Trophoblast cell (in vitro differentiated cells and primary cell): ENCODE measurements at regions not wholly inside any gene's neighbourhood (a gene's known extent, or its start where the extent isn't known, plus 50 kb on each side); places are given as distances from the start of the nearest gene placed in this dataset.

Experiments used
- DNase-seq, 2 donors: peaks; one replicate each; pipeline ENCODE4 v3.0.0-alpha.2; 2016
- H2AFZ ChIP-seq: 2 replicates; pipeline ENCODE4 v1.6.1; 2013; ENCODE audit warnings: low read length, moderate library complexity, mild to moderate bottlenecking; ENCODE audit not compliant: insufficient read depth, poor library complexity
- H2AK5ac ChIP-seq: 2 replicates; pipeline ENCODE4 v1.6.1; 2013; ENCODE audit warnings: mild to moderate bottlenecking, low read length
- H2BK120ac ChIP-seq: 2 replicates; pipeline ENCODE4 v1.6.1; 2013; ENCODE audit warnings: low read length, mild to moderate bottlenecking, moderate library complexity; ENCODE audit not compliant: insufficient read depth, poor library complexity
- H2BK12ac ChIP-seq: 2 replicates; pipeline ENCODE4 v1.6.1; 2013; ENCODE audit warnings: mild to moderate bottlenecking, low read length, moderate library complexity
- H2BK5ac ChIP-seq: 2 replicates; pipeline ENCODE4 v1.6.1; 2013; ENCODE audit warnings: low read length, low read depth, moderate library complexity, mild to moderate bottlenecking; ENCODE audit not compliant: poor library complexity
- H3K14ac ChIP-seq: 2 replicates; pipeline ENCODE4 v1.6.1; 2013; ENCODE audit warnings: mild to moderate bottlenecking, low read length
- H3K18ac ChIP-seq: 2 replicates; pipeline ENCODE4 v1.6.1; 2013; ENCODE audit warnings: mild to moderate bottlenecking, low read length
- H3K23ac ChIP-seq: 2 replicates; pipeline ENCODE4 v1.6.1; 2013; ENCODE audit warnings: low read length
- H3K27ac ChIP-seq: 2 replicates; pipeline ENCODE4 v1.5.1; 2013; ENCODE audit warnings: low read depth, mild to moderate bottlenecking, inconsistent platforms, low read length, moderate library complexity
- H3K27me3 ChIP-seq: 2 replicates; pipeline ENCODE4 v1.6.1; 2013; ENCODE audit warnings: inconsistent platforms, mild to moderate bottlenecking, low read length, moderate library complexity; ENCODE audit not compliant: insufficient read depth
- H3K36me3 ChIP-seq, 2 experiments: 1 replicate in 1 of 2; 2 replicates in 1 of 2; pipeline ENCODE4 v1.6.1; 2013; ENCODE audit warnings: low read length in 2 of 2, mild to moderate bottlenecking in 2 of 2, moderate library complexity in 1 of 2; ENCODE audit not compliant: insufficient read depth in 2 of 2, control insufficient read depth in 1 of 2
- H3K4ac ChIP-seq: 2 replicates; pipeline ENCODE4 v1.6.1; 2013; ENCODE audit warnings: low read depth, mild to moderate bottlenecking, low read length, moderate library complexity
- H3K4me1 ChIP-seq, 2 experiments: 1 replicate in 1 of 2; 2 replicates in 1 of 2; pipeline ENCODE4 v1.6.1; 2013; ENCODE audit warnings: low read length in 2 of 2, mild to moderate bottlenecking in 2 of 2, moderate library complexity in 1 of 2; ENCODE audit not compliant: insufficient read depth in 2 of 2, control insufficient read depth in 1 of 2
- H3K4me2 ChIP-seq: 2 replicates; pipeline ENCODE4 v1.6.1; 2013; ENCODE audit warnings: inconsistent platforms, mild to moderate bottlenecking, low read length, moderate library complexity
- H3K4me3 ChIP-seq: 2 replicates; pipeline ENCODE4 v1.5.1; 2013; ENCODE audit warnings: mild to moderate bottlenecking, low read depth, low read length, inconsistent platforms
- H3K79me1 ChIP-seq: one replicate; pipeline ENCODE4 v1.6.1; 2013; ENCODE audit warnings: low read length
- H3K79me2 ChIP-seq: 2 replicates; pipeline ENCODE4 v1.6.1; 2013; ENCODE audit warnings: low read length, mild to moderate bottlenecking; ENCODE audit not compliant: control insufficient read depth, insufficient read depth, poor library complexity
- H3K9ac ChIP-seq: 2 replicates; pipeline ENCODE4 v1.6.1; 2013; ENCODE audit warnings: mild to moderate bottlenecking, low read length
- H3K9me3 ChIP-seq: 2 replicates; pipeline ENCODE4 v1.6.1; 2013; ENCODE audit warnings: low read depth, mild to moderate bottlenecking, control low read depth, inconsistent platforms, low read length; ENCODE audit not compliant: insufficient read depth
- H4K12ac ChIP-seq: 2 replicates; pipeline ENCODE4 v1.6.1; 2013; ENCODE audit warnings: low read depth, mild to moderate bottlenecking, low read length, moderate library complexity
- H4K8ac ChIP-seq: 2 replicates; pipeline ENCODE4 v1.6.1; 2013; ENCODE audit warnings: low read depth, mild to moderate bottlenecking, low read length, moderate library complexity
- H4K91ac ChIP-seq: one replicate; pipeline ENCODE4 v1.6.1; 2013; ENCODE audit warnings: low read depth, mild to moderate bottlenecking, low read length, moderate library complexity
- WGBS: extraction: QIAGEN DNeasy Blood & Tissue Kit; methylation state at CpG from one replicate; pipeline ENCODE4 v1.1.7; 2013; ENCODE audit warnings: missing lambda C conversion rate; ENCODE audit not compliant: insufficient read length, insufficient coverage; ENCODE audit errors: extremely low coverage; 5-methylcytosine and 5-hydroxymethylcytosine counted together

GRCh38 chr6:153218184-153218792, 87.2 kb upstream of the RGS17 start:
- no peak overlapping the region for H3K4me2 ChIP-seq
- H3K36me3 ChIP-seq: no peaks in the 10 kb centered on the region
- no peak overlapping the region for H4K91ac ChIP-seq
- H2BK12ac ChIP-seq: no peak overlapping the region
- no peak overlapping the region for H3K18ac ChIP-seq
- H2BK5ac ChIP-seq: no peak overlapping the region
- no peak for DNase-seq
- no peak overlapping the region for H3K9ac ChIP-seq
- H3K9me3 ChIP-seq: no peaks in the 10 kb centered on the region
- no peak overlapping the region for H4K8ac ChIP-seq
- H3K14ac ChIP-seq: no peak overlapping the region
- H3K4ac ChIP-seq: no peak overlapping the region
- no peak overlapping the region for H2AK5ac ChIP-seq
- no peak overlapping the region for H3K27ac ChIP-seq
- no peak overlapping the region for H4K12ac ChIP-seq
- H2BK120ac ChIP-seq: no peak overlapping the region
- no peak overlapping the region for H2AFZ ChIP-seq
- 100% methylated on average over 1 of the region's 3 CpGs for WGBS
- H3K4me3 ChIP-seq: no peak overlapping the region
- no peaks in the 10 kb centered on the region for H3K4me1 ChIP-seq
- H3K79me1 ChIP-seq: no peaks in the 10 kb centered on the region
- no peak overlapping the region for H3K23ac ChIP-seq
- no peaks in the 10 kb centered on the region for H3K79me2 ChIP-seq
- H3K27me3 ChIP-seq: no peaks in the 10 kb centered on the region

GRCh38 chr6:153216789-153217188, 85.7 kb upstream of the RGS17 start:
- no peaks in the 10 kb centered on the region for H3K27me3 ChIP-seq

GRCh38 chr6:153215242-153215641, 84.2 kb upstream of the RGS17 start:
- H3K4me1 ChIP-seq: no peaks in the 10 kb centered on the region
- no peak overlapping the region for H3K9ac ChIP-seq
- no peak overlapping the region for H4K12ac ChIP-seq
- H4K8ac ChIP-seq: no peak overlapping the region
- H3K4me3 ChIP-seq: no peak overlapping the region
- no peaks in the 10 kb centered on the region for H3K79me2 ChIP-seq
- no peaks in the 10 kb centered on the region for H3K9me3 ChIP-seq
- no peak overlapping the region for H3K23ac ChIP-seq
- H3K14ac ChIP-seq: no peak overlapping the region
- WGBS: no CpG with 5 or more reads among the region's 5 CpGs
- no peak overlapping the region for H2BK120ac ChIP-seq
- H3K27me3 ChIP-seq: no peaks in the 10 kb centered on the region
- no peaks in the 10 kb centered on the region for H3K36me3 ChIP-seq
- H3K4ac ChIP-seq: no peak overlapping the region
- no peak overlapping the region for H4K91ac ChIP-seq
- no peak overlapping the region for H3K18ac ChIP-seq
- no peak overlapping the region for H2AK5ac ChIP-seq
- no peak overlapping the region for H3K27ac ChIP-seq
- DNase-seq: no peak
- no peak overlapping the region for H2BK12ac ChIP-seq
- H3K4me2 ChIP-seq: no peak overlapping the region
- no peak overlapping the region for H2BK5ac ChIP-seq
- no peak overlapping the region for H2AFZ ChIP-seq
- H3K79me1 ChIP-seq: no peaks in the 10 kb centered on the region

More at GRCh38 chr6:153216789-153217188, 85.7 kb upstream of the RGS17 start:
- Histone ChIP-seq H4K8ac (no peak overlapping the region), H2AK5ac (no peak overlapping the region), H3K18ac (no peak overlapping the region), H3K9ac (no peak overlapping the region), H3K79me2 (no peaks in the 10 kb centered on the region), H2AFZ (no peak overlapping the region), H3K23ac (no peak overlapping the region), H2BK5ac (no peak overlapping the region), H2BK12ac (no peak overlapping the region), H3K27ac (no peak overlapping the region), H3K4ac (no peak overlapping the region), H4K91ac (no peak overlapping the region), H3K4me2 (no peak overlapping the region), H3K36me3 (no peaks in the 10 kb centered on the region), H3K14ac (no peak overlapping the region), H3K4me3 (no peak overlapping the region), H2BK120ac (no peak overlapping the region), H3K9me3 (no peaks in the 10 kb centered on the region), H4K12ac (no peak overlapping the region), H3K79me1 (no peaks in the 10 kb centered on the region), H3K4me1 (no peaks in the 10 kb centered on the region)
- no CpG with 5 or more reads among the region's 2 CpGs for WGBS
- DNase-seq: no peak

- H3K79me1 ChIP-seq: no peaks in the 10 kb centered on the region
- no peak overlapping the region for H4K8ac ChIP-seq
- H3K4ac ChIP-seq: no peak overlapping the region
- no peak overlapping the region for H2BK120ac ChIP-seq
- H3K4me1 ChIP-seq: no peaks in the 10 kb centered on the region
- no peak overlapping the region for H3K18ac ChIP-seq
- H3K14ac ChIP-seq: no peak overlapping the region
- no peaks in the 10 kb centered on the region for H3K9me3 ChIP-seq
- H3K4me2 ChIP-seq: no peak overlapping the region
- WGBS: no CpG with 5 or more reads among the region's 1 CpG
- DNase-seq: no peak
- no peak overlapping the region for H2BK5ac ChIP-seq
- no peaks in the 10 kb centered on the region for H3K79me2 ChIP-seq
- H3K36me3 ChIP-seq: no peaks in the 10 kb centered on the region
- no peak overlapping the region for H3K4me3 ChIP-seq
- H3K27ac ChIP-seq: no peak overlapping the region
- H3K27me3 ChIP-seq: no peaks in the 10 kb centered on the region
- no peak overlapping the region for H4K91ac ChIP-seq
- no peak overlapping the region for H3K23ac ChIP-seq
- no peak overlapping the region for H4K12ac ChIP-seq
- no peak overlapping the region for H3K9ac ChIP-seq
- no peak overlapping the region for H2AK5ac ChIP-seq
- no peak overlapping the region for H2BK12ac ChIP-seq
- H2AFZ ChIP-seq: no peak overlapping the region
Measured at GRCh38 chr6:153214436-153214835, 83.4 kb upstream of the RGS17 start.
